MCF 10A (cell line): ENCODE measurements at regions not wholly inside any gene's neighbourhood (a gene's known extent, or its start where the extent isn't known, plus 50 kb on each side); places are given as distances from the start of the nearest gene placed in this dataset.
A peak's percentile ranks its signal among the peaks of the same experiment; 100 is the strongest.

Source experiments
- BruUV-seq: library from RNA; stranded (reverse); fragments of 400-500 nt; replicated peaks from 2 replicates; lab custom pipeline; 2021; lab: Mats Ljungman, UMichigan
- CTCF ChIA-PET: fragments of 300-600 bp; sonication (Branson Sonifier 250); formaldehyde crosslinking; extraction: SDS; loops from one replicate; lab custom pipeline; 2021; ENCODE audit warnings: antibody characterized with exemption, inconsistent platforms; lab: Yijun Ruan, JAX
- POLR2A ChIA-PET: fragments of 300-600, 350-650 bp; sonication (Branson Sonifier 250); formaldehyde crosslinking; extraction: SDS; loops from one replicate; lab custom pipeline; 2020; ENCODE audit warnings: antibody characterized with exemption, inconsistent platforms; lab: Yijun Ruan, JAX
- DNase-seq: peaks from one replicate; pipeline ENCODE4 v3.0.0-alpha.2; 2018; ENCODE audit not compliant: unreplicated experiment
- H3K27ac Mint-ChIP-seq: one replicate; pipeline ENCODE4 v1.8.0; 2022; ENCODE audit warnings: mild to moderate bottlenecking, low read depth, mixed read lengths; ENCODE audit not compliant: unreplicated experiment
- H3K27me3 Mint-ChIP-seq: one replicate; pipeline ENCODE4 v1.8.0; 2022; ENCODE audit warnings: mixed read lengths; ENCODE audit not compliant: insufficient read depth, unreplicated experiment
- H3K36me3 Mint-ChIP-seq: one replicate; pipeline ENCODE4 v1.8.0; 2022; ENCODE audit warnings: mild to moderate bottlenecking, moderate library complexity, mixed read lengths; ENCODE audit not compliant: insufficient read depth, unreplicated experiment
- H3K4me1 Mint-ChIP-seq: one replicate; pipeline ENCODE4 v1.8.0; 2022; ENCODE audit warnings: mixed read lengths; ENCODE audit not compliant: insufficient read depth, unreplicated experiment
- H3K4me3 Mint-ChIP-seq: one replicate; pipeline ENCODE4 v1.8.0; 2022; ENCODE audit warnings: mild to moderate bottlenecking, moderate library complexity, mixed read lengths; ENCODE audit not compliant: unreplicated experiment
- H3K9me3 Mint-ChIP-seq: one replicate; pipeline ENCODE4 v1.8.0; 2022; ENCODE audit warnings: mixed read lengths; ENCODE audit not compliant: unreplicated experiment
- intact Hi-C: fragments of 100-400 bp; cut with micrococcal nuclease; formaldehyde crosslinking; loops from 2 replicates; pipeline ENCODE4 v1.14.1; 2022
- TF ChIP-seq, protein P1 (sequence below): fragments of 200-600 bp; IDR thresholded peaks from one replicate; pipeline ENCODE4 v1.8.0; 2022; ENCODE audit warnings: antibody characterized with exemption, mild to moderate bottlenecking; ENCODE audit not compliant: unreplicated experiment

DNA sequence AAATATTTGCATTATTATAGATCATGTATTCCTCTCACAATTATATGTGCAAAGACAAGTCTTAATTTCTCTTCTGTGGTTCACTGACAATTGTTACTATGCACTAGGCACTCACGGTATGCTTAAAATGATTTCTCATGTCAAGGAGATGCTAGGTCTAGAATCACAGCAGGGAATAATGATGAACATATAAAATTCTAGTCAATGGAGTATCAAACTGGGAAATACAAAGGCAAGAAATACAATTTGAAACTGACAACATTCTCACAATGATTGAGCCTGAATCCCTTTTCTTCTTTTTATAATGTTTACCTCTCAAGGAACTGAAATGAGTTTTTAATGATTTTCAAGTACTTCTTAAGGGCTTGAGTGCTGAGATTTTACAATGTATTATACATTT, 302.3 kb upstream of the GRAMD2B start:
- peaks cover 48% of the 10 kb centered on the region for H3K4me1 Mint-ChIP-seq
- H3K36me3 Mint-ChIP-seq: no peaks in the 10 kb centered on the region
- POLR2A ChIA-PET: no interaction called here
- no peaks in the 10 kb centered on the region for H3K27me3 Mint-ChIP-seq
- intact Hi-C loops: loop anchor here (10.0 kb wide), 3 partner anchors 566 to 1466 kb away; no protein-coding TSS in a partner anchor
- CTCF ChIA-PET: no interaction called here
- no peak for DNase-seq
- no peaks in the 10 kb centered on the region for H3K9me3 Mint-ChIP-seq
- TF ChIP-seq, protein P1, sequence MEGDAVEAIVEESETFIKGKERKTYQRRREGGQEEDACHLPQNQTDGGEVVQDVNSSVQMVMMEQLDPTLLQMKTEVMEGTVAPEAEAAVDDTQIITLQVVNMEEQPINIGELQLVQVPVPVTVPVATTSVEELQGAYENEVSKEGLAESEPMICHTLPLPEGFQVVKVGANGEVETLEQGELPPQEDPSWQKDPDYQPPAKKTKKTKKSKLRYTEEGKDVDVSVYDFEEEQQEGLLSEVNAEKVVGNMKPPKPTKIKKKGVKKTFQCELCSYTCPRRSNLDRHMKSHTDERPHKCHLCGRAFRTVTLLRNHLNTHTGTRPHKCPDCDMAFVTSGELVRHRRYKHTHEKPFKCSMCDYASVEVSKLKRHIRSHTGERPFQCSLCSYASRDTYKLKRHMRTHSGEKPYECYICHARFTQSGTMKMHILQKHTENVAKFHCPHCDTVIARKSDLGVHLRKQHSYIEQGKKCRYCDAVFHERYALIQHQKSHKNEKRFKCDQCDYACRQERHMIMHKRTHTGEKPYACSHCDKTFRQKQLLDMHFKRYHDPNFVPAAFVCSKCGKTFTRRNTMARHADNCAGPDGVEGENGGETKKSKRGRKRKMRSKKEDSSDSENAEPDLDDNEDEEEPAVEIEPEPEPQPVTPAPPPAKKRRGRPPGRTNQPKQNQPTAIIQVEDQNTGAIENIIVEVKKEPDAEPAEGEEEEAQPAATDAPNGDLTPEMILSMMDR: no peak
- H3K4me3 Mint-ChIP-seq: no peak overlapping the region
- no peak overlapping the region for H3K27ac Mint-ChIP-seq
- BruUV-seq: no TSS peak

DNA sequence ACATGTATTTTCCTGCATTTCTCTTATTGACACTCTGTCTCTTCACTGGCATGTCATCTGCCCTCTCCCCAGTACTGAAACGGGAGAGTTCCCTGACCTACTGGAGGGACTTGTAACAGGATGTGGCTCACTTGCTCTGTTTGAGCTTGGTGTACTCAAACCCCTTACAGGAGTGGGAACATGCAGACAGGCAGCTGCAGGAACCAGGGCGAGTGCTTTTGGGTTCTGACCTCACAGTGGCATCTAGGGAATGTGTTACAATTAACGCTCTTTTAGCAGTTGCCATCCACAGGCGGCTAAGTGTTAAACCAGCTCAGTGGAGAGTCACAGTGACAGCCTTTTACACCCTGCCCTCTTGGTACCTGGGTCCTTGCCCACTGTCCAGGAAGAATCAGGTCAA, 300.3 kb upstream of the GRAMD2B start:
- CTCF ChIA-PET: interaction anchor here (0.7 kb wide), 1 partner anchor 1503 kb away, joined by 3 read pairs; no protein-coding TSS in a partner anchor
- no TSS peak for BruUV-seq
- H3K36me3 Mint-ChIP-seq: no peaks in the 10 kb centered on the region
- H3K9me3 Mint-ChIP-seq: no peaks in the 10 kb centered on the region
- peaks cover 53% of the 10 kb centered on the region for H3K4me1 Mint-ChIP-seq
- DNase-seq: peak; percentile 26
- H3K27ac Mint-ChIP-seq: peak overlapping the region; percentile 55
- H3K4me3 Mint-ChIP-seq: no peak overlapping the region
- POLR2A ChIA-PET: no interaction called here
- TF ChIP-seq, protein P1: no peak
- H3K27me3 Mint-ChIP-seq: no peaks in the 10 kb centered on the region
- intact Hi-C loops: loop anchor here (10.0 kb wide), 3 partner anchors 568 to 1468 kb away; no protein-coding TSS in a partner anchor

DNA sequence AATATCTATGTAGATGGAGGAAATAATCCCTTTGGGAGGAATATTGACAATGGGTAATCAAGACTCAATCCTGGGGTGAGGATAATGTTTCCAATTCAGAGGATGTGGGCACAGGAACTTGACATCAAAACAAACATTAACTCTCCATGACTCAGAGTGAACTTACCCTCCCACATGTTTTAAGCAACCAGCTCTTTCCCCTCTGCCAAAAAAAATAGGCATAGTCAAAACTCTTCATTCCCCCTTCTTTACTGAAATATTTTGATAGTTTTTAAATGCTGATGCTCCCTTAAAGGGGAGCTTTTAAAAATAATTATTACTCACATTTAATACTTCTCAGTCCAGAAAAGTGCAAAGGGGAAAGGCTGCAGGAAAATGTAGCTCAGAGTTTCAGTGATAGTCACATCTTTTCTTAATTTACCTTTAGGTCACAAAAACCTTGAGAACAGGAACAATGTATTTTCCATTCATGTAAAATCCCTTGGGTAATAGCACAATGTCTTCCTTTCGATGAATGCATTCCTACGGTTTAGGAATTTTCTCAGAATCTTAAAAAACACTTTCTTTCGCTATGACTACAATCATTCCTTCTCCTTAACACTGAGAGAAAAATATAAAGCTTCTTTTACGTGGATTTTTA, 298.4 kb upstream of the GRAMD2B start:
- intact Hi-C loops: loop anchor here (5.0 to 10.0 kb wide), 4 partner anchors 570 to 1470 kb away; partner anchors contain the start of gene ZNF608
- ChIA-PET POLR2A (interaction anchor here (0.6 to 1.7 kb wide), 15 partner anchors 13 to 1384 kb away, joined by 3 to 5 read pairs (median 3); no protein-coding TSS in a partner anchor), CTCF (interaction anchor here (0.6 to 0.7 kb wide), 2 partner anchors 9 to 11 kb away, joined by 3 read pairs; no protein-coding TSS in a partner anchor)
- Mint-ChIP-seq H3K36me3 (no peaks in the 10 kb centered on the region), H3K9me3 (no peaks in the 10 kb centered on the region), H3K4me3 (peak overlapping the region; percentile 30), H3K27ac (peak overlapping the region; percentile 71), H3K27me3 (no peaks in the 10 kb centered on the region), H3K4me1 (peaks cover 46% of the 10 kb centered on the region)
- TF ChIP-seq, protein P1: no peak
- no TSS peak for BruUV-seq
- DNase-seq: peak; percentile 92

DNA sequence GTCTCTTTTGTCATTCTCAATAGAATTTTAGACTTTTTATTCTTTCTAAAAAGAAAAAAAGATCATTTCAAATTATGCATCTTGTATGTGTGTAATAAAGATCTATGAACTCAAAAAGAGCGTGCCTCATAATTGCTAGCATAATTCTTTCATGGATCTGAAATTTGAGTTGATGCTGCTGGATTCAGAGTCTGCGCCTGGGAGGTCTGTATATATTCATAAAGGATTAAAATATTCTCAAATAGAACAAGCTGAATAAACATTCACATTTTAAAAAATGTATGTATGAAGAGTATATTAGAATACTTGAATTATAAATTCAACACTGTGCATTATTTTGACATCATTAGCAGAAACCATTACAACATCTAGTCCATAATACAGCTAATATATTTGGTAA, 297.8 kb upstream of the GRAMD2B start:
- no peak for DNase-seq
- ChIA-PET POLR2A (interaction anchor here (0.7 to 1.7 kb wide), 10 partner anchors 13 to 1384 kb away, joined by 3 to 5 read pairs (median 3); no protein-coding TSS in a partner anchor), CTCF (no interaction called here)
- peak overlapping the region; percentile 71 for H3K27ac Mint-ChIP-seq
- BruUV-seq: no TSS peak
- H3K36me3 Mint-ChIP-seq: no peaks in the 10 kb centered on the region
- no peaks in the 10 kb centered on the region for H3K9me3 Mint-ChIP-seq
- no peak overlapping the region for H3K4me3 Mint-ChIP-seq
- H3K27me3 Mint-ChIP-seq: no peaks in the 10 kb centered on the region
- peaks cover 40% of the 10 kb centered on the region for H3K4me1 Mint-ChIP-seq
- TF ChIP-seq, protein P1: no peak
- intact Hi-C loops: loop anchor here (5.0 to 10.0 kb wide), 4 partner anchors 571 to 1471 kb away; partner anchors contain the start of gene ZNF608
